ENCODE measurements at regions not wholly inside any gene's neighbourhood (a gene's known extent, or its start where the extent isn't known, plus 50 kb on each side); places are given as distances from the start of the nearest gene placed in this dataset.
"Not testable (repeated sequence)": the region's sequence is repeated elsewhere in the genome, so short reads cannot be mapped to it uniquely, and the experiment has no call there.

DNA sequence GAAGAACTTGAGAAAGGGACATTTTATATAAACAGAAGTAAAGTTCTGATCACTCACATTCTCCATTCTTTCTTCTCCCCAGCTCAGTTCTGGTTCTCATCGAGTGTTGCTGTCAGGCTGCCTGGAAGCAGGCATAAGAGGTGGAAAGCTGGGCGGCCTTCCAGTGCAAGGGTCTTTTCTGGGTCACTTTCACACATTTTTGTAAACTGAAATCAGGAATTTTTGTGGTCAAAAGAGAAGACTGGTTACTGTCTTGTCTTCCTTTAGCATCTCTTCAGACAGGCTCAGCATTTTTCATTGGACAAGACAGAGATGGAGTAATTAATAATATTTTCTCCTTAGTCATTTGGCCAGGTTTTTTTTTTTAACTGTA is 93.7 kb downstream of the CTH start:
- no peak overlapping the region for H2BK5ac ChIP-seq (ENCODE audit: low read length)
- no peak overlapping the region for H2BK15ac ChIP-seq (ENCODE audit: low read length)
- H3K4me3 ChIP-seq (ENCODE audit: low read length in 2 of 2), result no peak overlapping the region
- no peak overlapping the region for H2AK5ac ChIP-seq (ENCODE audit: low read depth, low read length)
- DNase-seq (ENCODE audit: low spot score), result no peak
- H3K9ac ChIP-seq (ENCODE audit: low read depth, low read length, poor library complexity), result no peak overlapping the region
- H3K23ac ChIP-seq (ENCODE audit: low read depth, low read length, poor library complexity), result no peak overlapping the region
- no peaks in the 10 kb centered on the region for H3K79me1 ChIP-seq (ENCODE audit: low read depth, low read length)
- no peaks in the 10 kb centered on the region for H3K4me1 ChIP-seq (ENCODE audit: control insufficient read depth in 2 of 2, insufficient read depth in 1 of 2, low read depth in 1 of 2, low read length in 2 of 2)
- H2BK12ac ChIP-seq (ENCODE audit: low read length), result no peak overlapping the region
- H3K14ac ChIP-seq (ENCODE audit: low read length), result no peak overlapping the region
- H3K9me3 ChIP-seq (replicated peaks in 1 of 2; ENCODE audit: control insufficient read depth in 2 of 2, insufficient read depth in 1 of 2, low read depth in 1 of 2, low read length in 2 of 2), result no peaks in the 10 kb centered on the region
- H3K36me3 ChIP-seq (replicated peaks in 1 of 2; ENCODE audit: control insufficient read depth in 2 of 2, insufficient read depth in 2 of 2, low read length in 2 of 2), result no peaks in the 10 kb centered on the region
- H3K18ac ChIP-seq (ENCODE audit: low read length), result no peak overlapping the region
- no peak overlapping the region for H4K91ac ChIP-seq (ENCODE audit: low read depth, low read length, poor library complexity)
- H2BK120ac ChIP-seq (ENCODE audit: low read depth, low read length), result no peak overlapping the region
- H3K4me2 ChIP-seq (ENCODE audit: insufficient read depth, low read length, poor library complexity, severe bottlenecking), result no peak overlapping the region
- no peak overlapping the region for H2AFZ ChIP-seq (ENCODE audit: low read length)
- no CpG with 5 or more reads among the region's 2 CpGs for WGBS, 2 donors (ENCODE audit: extremely low coverage in 2 of 2, insufficient read length in 2 of 2, insufficient replicate concordance in 1 of 2)
- no peak overlapping the region for H4K8ac ChIP-seq (ENCODE audit: low read depth, low read length)
- H3K27me3 ChIP-seq (ENCODE audit: control insufficient read depth in 3 of 3, insufficient read depth in 3 of 3, low read depth in 1 of 3, low read length in 3 of 3), result no peaks in the 10 kb centered on the region
- H3K4ac ChIP-seq (ENCODE audit: low read length), result no peak overlapping the region
- H3K27ac ChIP-seq (replicated peaks; ENCODE audit: low read length), result no peak overlapping the region

DNA sequence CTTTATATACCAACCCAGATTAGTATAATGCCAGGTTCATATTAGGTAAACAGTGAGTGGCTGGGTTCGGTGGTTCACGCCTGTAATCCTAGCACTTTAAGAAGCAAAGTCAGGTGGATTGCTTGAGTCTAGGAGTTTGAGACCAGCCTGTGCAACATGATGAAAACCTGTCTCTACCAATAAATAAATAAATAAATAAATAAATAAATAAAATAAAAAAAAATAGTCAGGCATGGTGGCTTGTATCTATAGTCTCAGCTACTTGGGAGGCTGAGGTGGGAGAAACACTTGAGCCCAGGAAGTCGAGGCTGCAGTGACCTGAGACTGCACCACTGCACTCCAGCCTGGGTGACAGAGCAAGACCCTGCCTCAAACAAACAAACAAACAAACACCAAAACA is 96.9 kb downstream of the CTH start:
- H2AK5ac ChIP-seq (ENCODE audit: low read depth, low read length); H3K23ac ChIP-seq (ENCODE audit: low read depth, low read length, poor library complexity); H2BK15ac ChIP-seq (ENCODE audit: low read length); H3K79me1 ChIP-seq (ENCODE audit: low read depth, low read length); H3K4me1 ChIP-seq (ENCODE audit: control insufficient read depth in 2 of 2, insufficient read depth in 1 of 2, low read depth in 1 of 2, low read length in 2 of 2); H3K9me3 ChIP-seq (replicated peaks in 1 of 2; ENCODE audit: control insufficient read depth in 2 of 2, insufficient read depth in 1 of 2, low read depth in 1 of 2, low read length in 2 of 2); H3K4me3 ChIP-seq (ENCODE audit: low read length in 2 of 2); H3K27me3 ChIP-seq (ENCODE audit: control insufficient read depth in 3 of 3, insufficient read depth in 3 of 3, low read depth in 1 of 3, low read length in 3 of 3); H2AFZ ChIP-seq (ENCODE audit: low read length); H3K14ac ChIP-seq (ENCODE audit: low read length); H2BK120ac ChIP-seq (ENCODE audit: low read depth, low read length); DNase-seq (ENCODE audit: low spot score); H4K8ac ChIP-seq (ENCODE audit: low read depth, low read length); H3K18ac ChIP-seq (ENCODE audit: low read length); H3K27ac ChIP-seq (replicated peaks; ENCODE audit: low read length); H2BK12ac ChIP-seq (ENCODE audit: low read length); H3K4me2 ChIP-seq (ENCODE audit: insufficient read depth, low read length, poor library complexity, severe bottlenecking); H3K36me3 ChIP-seq (replicated peaks in 1 of 2; ENCODE audit: control insufficient read depth in 2 of 2, insufficient read depth in 2 of 2, low read length in 2 of 2); H3K4ac ChIP-seq (ENCODE audit: low read length); H2BK5ac ChIP-seq (ENCODE audit: low read length); H3K9ac ChIP-seq (ENCODE audit: low read depth, low read length, poor library complexity); H4K91ac ChIP-seq (ENCODE audit: low read depth, low read length, poor library complexity): not testable (repeated sequence)
- WGBS, 2 donors (ENCODE audit: extremely low coverage in 2 of 2, insufficient read length in 2 of 2, insufficient replicate concordance in 1 of 2), result no CpG with 5 or more reads among the region's 3 CpGs

DNA sequence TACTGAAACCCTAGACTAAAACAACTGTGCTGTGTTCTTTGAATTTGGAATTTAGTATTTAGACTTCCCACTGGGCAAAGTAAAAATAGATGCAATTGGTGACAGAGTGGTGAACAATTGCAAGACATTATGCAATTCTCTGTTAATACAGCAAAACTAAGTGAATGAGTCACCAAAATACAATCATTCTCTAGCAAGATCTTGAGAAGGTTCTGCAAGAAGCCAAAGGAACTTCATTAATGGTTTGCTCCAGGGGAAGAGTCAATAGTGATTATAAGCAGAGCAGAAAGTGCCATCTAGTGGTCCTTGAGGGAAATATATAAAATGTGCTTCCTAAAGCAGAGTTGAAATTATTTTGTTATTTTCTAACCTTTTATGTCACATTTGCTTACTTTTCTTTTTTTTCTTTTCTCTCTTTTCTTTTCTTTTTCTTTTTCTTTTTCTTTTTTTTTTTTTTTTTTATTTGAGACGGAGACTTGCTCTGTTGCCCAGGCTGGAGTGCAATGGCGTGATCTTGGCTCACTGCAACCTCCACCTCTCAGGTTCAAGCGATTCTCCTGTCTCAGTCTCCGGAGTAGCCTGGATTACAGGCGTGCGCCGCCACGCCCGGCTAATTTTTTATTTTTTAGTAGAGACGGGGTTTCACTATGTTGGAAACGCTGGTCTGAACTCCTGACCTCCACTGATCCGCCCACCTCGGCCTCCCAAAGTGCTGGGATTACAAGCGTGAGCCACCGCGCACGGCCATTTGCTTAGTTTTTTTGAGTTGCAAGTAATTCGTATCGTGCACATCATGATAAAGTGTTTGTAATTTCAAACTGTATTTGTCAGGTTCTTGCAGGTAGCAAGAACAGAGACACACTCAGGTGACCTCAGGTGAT is 99.2 kb downstream of the CTH start:
- Histone ChIP-seq H3K4me3 (ENCODE audit: low read length in 2 of 2) (no peak overlapping the region), H2AFZ (ENCODE audit: low read length) (no peak overlapping the region)
- peak; percentile 37 for DNase-seq (ENCODE audit: low spot score)

DNA sequence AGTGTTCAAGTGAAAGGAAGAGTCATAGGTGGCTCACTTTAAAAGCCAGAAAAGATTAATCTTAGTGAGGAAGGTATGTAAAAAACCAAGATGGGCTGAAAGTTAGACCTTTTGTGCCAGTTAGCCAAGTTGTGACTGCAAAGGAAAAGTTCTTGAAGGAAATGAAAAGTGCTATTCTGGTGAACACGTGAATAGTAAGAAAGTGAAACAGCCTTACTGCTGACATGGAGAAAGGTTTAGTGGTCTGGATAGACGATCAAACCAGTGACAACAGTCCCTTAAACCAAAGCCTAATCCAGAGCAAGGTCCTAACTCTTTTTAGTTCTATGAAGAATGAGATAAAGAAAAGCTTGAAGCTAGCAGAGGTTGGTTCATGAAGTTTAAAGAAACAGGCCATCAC is 106.4 kb downstream of the CTH start:
- no peaks in the 10 kb centered on the region for H3K4me1 ChIP-seq (ENCODE audit: control insufficient read depth in 2 of 2, insufficient read depth in 1 of 2, low read depth in 1 of 2, low read length in 2 of 2)
- no peak for DNase-seq (ENCODE audit: low spot score)
- no peak overlapping the region for H2BK5ac ChIP-seq (ENCODE audit: low read length)
- no peak overlapping the region for H3K4me3 ChIP-seq (ENCODE audit: low read length in 2 of 2)
- no peak overlapping the region for H3K23ac ChIP-seq (ENCODE audit: low read depth, low read length, poor library complexity)
- H2AK5ac ChIP-seq (ENCODE audit: low read depth, low read length), result no peak overlapping the region
- no peak overlapping the region for H3K4me2 ChIP-seq (ENCODE audit: insufficient read depth, low read length, poor library complexity, severe bottlenecking)
- no peak overlapping the region for H4K8ac ChIP-seq (ENCODE audit: low read depth, low read length)
- no peak overlapping the region for H2BK15ac ChIP-seq (ENCODE audit: low read length)
- no peak overlapping the region for H3K9ac ChIP-seq (ENCODE audit: low read depth, low read length, poor library complexity)
- H3K27ac ChIP-seq (replicated peaks; ENCODE audit: low read length), result no peak overlapping the region
- no peak overlapping the region for H3K14ac ChIP-seq (ENCODE audit: low read length)
- WGBS, 2 donors (ENCODE audit: extremely low coverage in 2 of 2, insufficient read length in 2 of 2, insufficient replicate concordance in 1 of 2), result no CpG with 5 or more reads among the region's 2 CpGs
- no peak overlapping the region for H2BK120ac ChIP-seq (ENCODE audit: low read depth, low read length)
- no peaks in the 10 kb centered on the region for H3K9me3 ChIP-seq (replicated peaks in 1 of 2; ENCODE audit: control insufficient read depth in 2 of 2, insufficient read depth in 1 of 2, low read depth in 1 of 2, low read length in 2 of 2)
- H3K4ac ChIP-seq (ENCODE audit: low read length), result no peak overlapping the region
- no peak overlapping the region for H4K91ac ChIP-seq (ENCODE audit: low read depth, low read length, poor library complexity)
- no peaks in the 10 kb centered on the region for H3K27me3 ChIP-seq (ENCODE audit: control insufficient read depth in 3 of 3, insufficient read depth in 3 of 3, low read depth in 1 of 3, low read length in 3 of 3)
- H3K18ac ChIP-seq (ENCODE audit: low read length), result no peak overlapping the region
- no peak overlapping the region for H2BK12ac ChIP-seq (ENCODE audit: low read length)
- no peaks in the 10 kb centered on the region for H3K36me3 ChIP-seq (replicated peaks in 1 of 2; ENCODE audit: control insufficient read depth in 2 of 2, insufficient read depth in 2 of 2, low read length in 2 of 2)
- H2AFZ ChIP-seq (ENCODE audit: low read length), result no peak overlapping the region
- no peaks in the 10 kb centered on the region for H3K79me1 ChIP-seq (ENCODE audit: low read depth, low read length)

More for the DNA sequence above, 99.2 kb downstream of the CTH start:
- no peaks in the 10 kb centered on the region for H3K9me3 ChIP-seq (replicated peaks in 1 of 2; ENCODE audit: control insufficient read depth in 2 of 2, insufficient read depth in 1 of 2, low read depth in 1 of 2, low read length in 2 of 2)
- H3K4me1 ChIP-seq (ENCODE audit: control insufficient read depth in 2 of 2, insufficient read depth in 1 of 2, low read depth in 1 of 2, low read length in 2 of 2), result no peaks in the 10 kb centered on the region
- no peak overlapping the region for H4K8ac ChIP-seq (ENCODE audit: low read depth, low read length)
- no peaks in the 10 kb centered on the region for H3K27me3 ChIP-seq (ENCODE audit: control insufficient read depth in 3 of 3, insufficient read depth in 3 of 3, low read depth in 1 of 3, low read length in 3 of 3)
- H4K91ac ChIP-seq (ENCODE audit: low read depth, low read length, poor library complexity), result no peak overlapping the region
- no peak overlapping the region for H2BK120ac ChIP-seq (ENCODE audit: low read depth, low read length)
- no peaks in the 10 kb centered on the region for H3K79me1 ChIP-seq (ENCODE audit: low read depth, low read length)
- no peak overlapping the region for H2AK5ac ChIP-seq (ENCODE audit: low read depth, low read length)
- H3K36me3 ChIP-seq (replicated peaks in 1 of 2; ENCODE audit: control insufficient read depth in 2 of 2, insufficient read depth in 2 of 2, low read length in 2 of 2), result no peaks in the 10 kb centered on the region
- H3K4me2 ChIP-seq (ENCODE audit: insufficient read depth, low read length, poor library complexity, severe bottlenecking), result no peak overlapping the region
- H2BK5ac ChIP-seq (ENCODE audit: low read length), result no peak overlapping the region
- no CpG with 5 or more reads among the region's 19 CpGs for WGBS, 2 donors (ENCODE audit: extremely low coverage in 2 of 2, insufficient read length in 2 of 2, insufficient replicate concordance in 1 of 2)
- no peak overlapping the region for H3K18ac ChIP-seq (ENCODE audit: low read length)
- no peak overlapping the region for H3K27ac ChIP-seq (replicated peaks; ENCODE audit: low read length)
- H3K23ac ChIP-seq (ENCODE audit: low read depth, low read length, poor library complexity), result no peak overlapping the region
- H3K4ac ChIP-seq (ENCODE audit: low read length), result no peak overlapping the region
- H2BK12ac ChIP-seq (ENCODE audit: low read length), result no peak overlapping the region
- H3K14ac ChIP-seq (ENCODE audit: low read length), result no peak overlapping the region
- H3K9ac ChIP-seq (ENCODE audit: low read depth, low read length, poor library complexity), result no peak overlapping the region
- H2BK15ac ChIP-seq (ENCODE audit: low read length), result no peak overlapping the region
